ENCODE measurements at regions not wholly inside any gene's neighbourhood (a gene's known extent, or its start where the extent isn't known, plus 50 kb on each side); places are given as distances from the start of the nearest gene placed in this dataset.

DNA sequence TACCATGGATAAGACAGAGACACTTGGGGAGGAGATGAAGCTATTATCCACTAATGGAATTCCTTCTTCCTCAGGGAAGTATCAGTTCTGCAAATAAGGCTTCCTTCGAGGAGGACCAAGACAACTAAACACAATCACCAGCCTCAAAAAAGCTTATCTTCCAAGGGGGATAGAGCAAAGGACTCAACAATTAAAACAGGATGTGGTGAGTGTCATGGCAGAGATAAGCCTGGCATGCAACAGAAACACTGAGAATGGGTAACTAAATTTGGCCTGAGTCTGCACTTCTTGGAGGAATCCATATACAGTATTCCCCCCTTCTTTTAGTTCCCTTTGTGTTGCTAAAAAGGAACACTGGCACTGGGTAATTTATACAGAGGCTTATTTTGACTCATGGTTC, 1285.2 kb downstream of the GATA3 start:
- TF ChIP-seq, protein P1, sequence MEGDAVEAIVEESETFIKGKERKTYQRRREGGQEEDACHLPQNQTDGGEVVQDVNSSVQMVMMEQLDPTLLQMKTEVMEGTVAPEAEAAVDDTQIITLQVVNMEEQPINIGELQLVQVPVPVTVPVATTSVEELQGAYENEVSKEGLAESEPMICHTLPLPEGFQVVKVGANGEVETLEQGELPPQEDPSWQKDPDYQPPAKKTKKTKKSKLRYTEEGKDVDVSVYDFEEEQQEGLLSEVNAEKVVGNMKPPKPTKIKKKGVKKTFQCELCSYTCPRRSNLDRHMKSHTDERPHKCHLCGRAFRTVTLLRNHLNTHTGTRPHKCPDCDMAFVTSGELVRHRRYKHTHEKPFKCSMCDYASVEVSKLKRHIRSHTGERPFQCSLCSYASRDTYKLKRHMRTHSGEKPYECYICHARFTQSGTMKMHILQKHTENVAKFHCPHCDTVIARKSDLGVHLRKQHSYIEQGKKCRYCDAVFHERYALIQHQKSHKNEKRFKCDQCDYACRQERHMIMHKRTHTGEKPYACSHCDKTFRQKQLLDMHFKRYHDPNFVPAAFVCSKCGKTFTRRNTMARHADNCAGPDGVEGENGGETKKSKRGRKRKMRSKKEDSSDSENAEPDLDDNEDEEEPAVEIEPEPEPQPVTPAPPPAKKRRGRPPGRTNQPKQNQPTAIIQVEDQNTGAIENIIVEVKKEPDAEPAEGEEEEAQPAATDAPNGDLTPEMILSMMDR (IDR thresholded peaks at IDR 0.05), result no peak
- no peak for TF ChIP-seq POLR2A (IDR thresholded peaks at IDR 0.05)
